ENCODE measurements at regions not wholly inside any gene's neighbourhood (a gene's known extent, or its start where the extent isn't known, plus 50 kb on each side); places are given as distances from the start of the nearest gene placed in this dataset.
"Not testable (repeated sequence)": the region's sequence is repeated elsewhere in the genome, so short reads cannot be mapped to it uniquely, and the experiment has no call there.

- Histone ChIP-seq H3K4me1 (ENCODE audit: control insufficient read depth in 2 of 2, insufficient read depth in 2 of 2, low read length in 2 of 2) (no peaks in the 10 kb centered on the region), H3K4me3 (ENCODE audit: low read length in 2 of 2) (no peak overlapping the region), H3K27me3 (ENCODE audit: control insufficient read depth in 2 of 2, insufficient read depth in 1 of 2, low read length in 1 of 2) (no peaks in the 10 kb centered on the region), H3K27ac (ENCODE audit: low read depth in 1 of 2, low read length in 1 of 2) (no peak overlapping the region), H3K36me3 (ENCODE audit: control insufficient read depth in 2 of 2, insufficient read depth in 2 of 2, low read length in 1 of 2) (no peaks in the 10 kb centered on the region), H3K9me3 (ENCODE audit: control insufficient read depth in 2 of 2, insufficient read depth in 1 of 2, low read length in 1 of 2) (no peaks in the 10 kb centered on the region)
- 91% methylated on average over 1 of the region's 1 CpG for WGBS
- DNase-seq (ENCODE audit: low read depth in 6 of 9, low spot score in 9 of 9) = no peak
Observed at GRCh38 chr2:166695154-166695553, 193.1 kb upstream of the XIRP2 start.

GRCh38 chr2:166686057-166686456, 192.0 kb upstream of the SCN7A start:
- not testable (repeated sequence) for H3K4me1 ChIP-seq (ENCODE audit: control insufficient read depth in 2 of 2, insufficient read depth in 2 of 2, low read length in 2 of 2); DNase-seq (ENCODE audit: low read depth in 6 of 9, low spot score in 9 of 9); H3K27me3 ChIP-seq (ENCODE audit: control insufficient read depth in 2 of 2, insufficient read depth in 1 of 2, low read length in 1 of 2); H3K9me3 ChIP-seq (ENCODE audit: control insufficient read depth in 2 of 2, insufficient read depth in 1 of 2, low read length in 1 of 2); H3K36me3 ChIP-seq (ENCODE audit: control insufficient read depth in 2 of 2, insufficient read depth in 2 of 2, low read length in 1 of 2); H3K27ac ChIP-seq (ENCODE audit: low read depth in 1 of 2, low read length in 1 of 2); H3K4me3 ChIP-seq (ENCODE audit: low read length in 2 of 2)
- WGBS = 89% methylated on average over 4 of the region's 4 CpGs

- H3K36me3 ChIP-seq (ENCODE audit: control insufficient read depth in 2 of 2, insufficient read depth in 2 of 2, low read length in 1 of 2) = no peaks in the 10 kb centered on the region
- H3K27ac ChIP-seq (ENCODE audit: low read depth in 1 of 2, low read length in 1 of 2) = no peak overlapping the region
- no peaks in the 10 kb centered on the region for H3K9me3 ChIP-seq (ENCODE audit: control insufficient read depth in 2 of 2, insufficient read depth in 1 of 2, low read length in 1 of 2)
- WGBS = 28% methylated on average over 1 of the region's 1 CpG
- no peaks in the 10 kb centered on the region for H3K27me3 ChIP-seq (ENCODE audit: control insufficient read depth in 2 of 2, insufficient read depth in 1 of 2, low read length in 1 of 2)
- no peak for DNase-seq (ENCODE audit: low read depth in 6 of 9, low spot score in 9 of 9)
- H3K4me1 ChIP-seq (ENCODE audit: control insufficient read depth in 2 of 2, insufficient read depth in 2 of 2, low read length in 2 of 2) = no peaks in the 10 kb centered on the region
- H3K4me3 ChIP-seq (ENCODE audit: low read length in 2 of 2) = no peak overlapping the region
Observed at GRCh38 chr2:166677996-166678395, 183.9 kb upstream of the SCN7A start.

- Histone ChIP-seq H3K4me1 (ENCODE audit: control insufficient read depth in 2 of 2, insufficient read depth in 2 of 2, low read length in 2 of 2) (no peaks in the 10 kb centered on the region), H3K4me3 (ENCODE audit: low read length in 2 of 2) (no peak overlapping the region), H3K27me3 (ENCODE audit: control insufficient read depth in 2 of 2, insufficient read depth in 1 of 2, low read length in 1 of 2) (no peaks in the 10 kb centered on the region), H3K36me3 (ENCODE audit: control insufficient read depth in 2 of 2, insufficient read depth in 2 of 2, low read length in 1 of 2) (no peaks in the 10 kb centered on the region), H3K27ac (ENCODE audit: low read depth in 1 of 2, low read length in 1 of 2) (no peak overlapping the region), H3K9me3 (ENCODE audit: control insufficient read depth in 2 of 2, insufficient read depth in 1 of 2, low read length in 1 of 2) (no peaks in the 10 kb centered on the region)
- no peak for DNase-seq (ENCODE audit: low read depth in 6 of 9, low spot score in 9 of 9)
Observed at GRCh38 chr2:166676716-166677115, 182.7 kb upstream of the SCN7A start.

GRCh38 chr2:166675553-166675952, 181.5 kb upstream of the SCN7A start:
- no peak overlapping the region for H3K27ac ChIP-seq (ENCODE audit: low read depth in 1 of 2, low read length in 1 of 2)
- 95% methylated on average over 3 of the region's 3 CpGs for WGBS

GRCh38 chr2:166673986-166674385, 179.9 kb upstream of the SCN7A start:
- Histone ChIP-seq H3K27me3 (ENCODE audit: control insufficient read depth in 2 of 2, insufficient read depth in 1 of 2, low read length in 1 of 2) (no peaks in the 10 kb centered on the region), H3K36me3 (ENCODE audit: control insufficient read depth in 2 of 2, insufficient read depth in 2 of 2, low read length in 1 of 2) (no peaks in the 10 kb centered on the region), H3K4me1 (ENCODE audit: control insufficient read depth in 2 of 2, insufficient read depth in 2 of 2, low read length in 2 of 2) (no peaks in the 10 kb centered on the region), H3K9me3 (ENCODE audit: control insufficient read depth in 2 of 2, insufficient read depth in 1 of 2, low read length in 1 of 2) (no peaks in the 10 kb centered on the region), H3K27ac (ENCODE audit: low read depth in 1 of 2, low read length in 1 of 2) (no peak overlapping the region), H3K4me3 (ENCODE audit: low read length in 2 of 2) (no peak overlapping the region)
- no peak for DNase-seq (ENCODE audit: low read depth in 6 of 9, low spot score in 9 of 9)

More at GRCh38 chr2:166675553-166675952, 181.5 kb upstream of the SCN7A start:
- H3K4me1 ChIP-seq (ENCODE audit: control insufficient read depth in 2 of 2, insufficient read depth in 2 of 2, low read length in 2 of 2) = no peaks in the 10 kb centered on the region
- H3K9me3 ChIP-seq (ENCODE audit: control insufficient read depth in 2 of 2, insufficient read depth in 1 of 2, low read length in 1 of 2) = no peaks in the 10 kb centered on the region
- no peaks in the 10 kb centered on the region for H3K27me3 ChIP-seq (ENCODE audit: control insufficient read depth in 2 of 2, insufficient read depth in 1 of 2, low read length in 1 of 2)
- DNase-seq (ENCODE audit: low read depth in 6 of 9, low spot score in 9 of 9) = no peak
- no peak overlapping the region for H3K4me3 ChIP-seq (ENCODE audit: low read length in 2 of 2)
- H3K36me3 ChIP-seq (ENCODE audit: control insufficient read depth in 2 of 2, insufficient read depth in 2 of 2, low read length in 1 of 2) = no peaks in the 10 kb centered on the region

GRCh38 chr2:166671801-166672200, 177.8 kb upstream of the SCN7A start:
- no peak for DNase-seq (ENCODE audit: low read depth in 6 of 9, low spot score in 9 of 9)
- no peak overlapping the region for H3K27ac ChIP-seq (ENCODE audit: low read depth in 1 of 2, low read length in 1 of 2)
- H3K9me3 ChIP-seq (ENCODE audit: control insufficient read depth in 2 of 2, insufficient read depth in 1 of 2, low read length in 1 of 2) = no peaks in the 10 kb centered on the region
- no peaks in the 10 kb centered on the region for H3K4me1 ChIP-seq (ENCODE audit: control insufficient read depth in 2 of 2, insufficient read depth in 2 of 2, low read length in 2 of 2)
- H3K36me3 ChIP-seq (ENCODE audit: control insufficient read depth in 2 of 2, insufficient read depth in 2 of 2, low read length in 1 of 2) = no peaks in the 10 kb centered on the region
- no peak overlapping the region for H3K4me3 ChIP-seq (ENCODE audit: low read length in 2 of 2)
- WGBS = 93% methylated on average over 1 of the region's 1 CpG
- no peaks in the 10 kb centered on the region for H3K27me3 ChIP-seq (ENCODE audit: control insufficient read depth in 2 of 2, insufficient read depth in 1 of 2, low read length in 1 of 2)

GRCh38 chr2:166671235-166671634, 177.2 kb upstream of the SCN7A start:
- no peak for DNase-seq (ENCODE audit: low read depth in 6 of 9, low spot score in 9 of 9)
- WGBS = 28% methylated on average over 2 of the region's 2 CpGs
- H3K4me3 ChIP-seq (ENCODE audit: low read length in 2 of 2) = no peak overlapping the region

GRCh38 chr2:166665991-166666940, 172.2 kb upstream of the SCN7A start:
- Histone ChIP-seq H3K27me3 (ENCODE audit: control insufficient read depth in 2 of 2, insufficient read depth in 1 of 2, low read length in 1 of 2) (no peaks in the 10 kb centered on the region), H3K27ac (ENCODE audit: low read depth in 1 of 2, low read length in 1 of 2) (no peak overlapping the region), H3K9me3 (ENCODE audit: control insufficient read depth in 2 of 2, insufficient read depth in 1 of 2, low read length in 1 of 2) (no peaks in the 10 kb centered on the region), H3K4me3 (ENCODE audit: low read length in 2 of 2) (no peak overlapping the region), H3K4me1 (ENCODE audit: control insufficient read depth in 2 of 2, insufficient read depth in 2 of 2, low read length in 2 of 2) (no peaks in the 10 kb centered on the region), H3K36me3 (ENCODE audit: control insufficient read depth in 2 of 2, insufficient read depth in 2 of 2, low read length in 1 of 2) (no peaks in the 10 kb centered on the region)
- no peak for DNase-seq (ENCODE audit: low read depth in 6 of 9, low spot score in 9 of 9)
- 96% methylated on average over 2 of the region's 2 CpGs for WGBS

More at GRCh38 chr2:166671235-166671634, 177.2 kb upstream of the SCN7A start:
- Histone ChIP-seq H3K27ac (ENCODE audit: low read depth in 1 of 2, low read length in 1 of 2) (no peak overlapping the region), H3K36me3 (ENCODE audit: control insufficient read depth in 2 of 2, insufficient read depth in 2 of 2, low read length in 1 of 2) (no peaks in the 10 kb centered on the region), H3K4me1 (ENCODE audit: control insufficient read depth in 2 of 2, insufficient read depth in 2 of 2, low read length in 2 of 2) (no peaks in the 10 kb centered on the region), H3K27me3 (ENCODE audit: control insufficient read depth in 2 of 2, insufficient read depth in 1 of 2, low read length in 1 of 2) (no peaks in the 10 kb centered on the region), H3K9me3 (ENCODE audit: control insufficient read depth in 2 of 2, insufficient read depth in 1 of 2, low read length in 1 of 2) (no peaks in the 10 kb centered on the region)
